HG03064 (cell line): ENCODE measurements at regions not wholly inside any gene's neighbourhood (a gene's known extent, or its start where the extent isn't known, plus 50 kb on each side); places are given as distances from the start of the nearest gene placed in this dataset.
"Not testable (repeated sequence)": the region's sequence is repeated elsewhere in the genome, so short reads cannot be mapped to it uniquely, and the experiment has no call there.

ENCODE experiments used
- ATAC-seq: cut with Tn5 transposase; IDR thresholded peaks from one replicate; pipeline ENCODE4 v1.9.1; 2021; ENCODE audit warnings: low read depth; ENCODE audit not compliant: unreplicated experiment

DNA sequence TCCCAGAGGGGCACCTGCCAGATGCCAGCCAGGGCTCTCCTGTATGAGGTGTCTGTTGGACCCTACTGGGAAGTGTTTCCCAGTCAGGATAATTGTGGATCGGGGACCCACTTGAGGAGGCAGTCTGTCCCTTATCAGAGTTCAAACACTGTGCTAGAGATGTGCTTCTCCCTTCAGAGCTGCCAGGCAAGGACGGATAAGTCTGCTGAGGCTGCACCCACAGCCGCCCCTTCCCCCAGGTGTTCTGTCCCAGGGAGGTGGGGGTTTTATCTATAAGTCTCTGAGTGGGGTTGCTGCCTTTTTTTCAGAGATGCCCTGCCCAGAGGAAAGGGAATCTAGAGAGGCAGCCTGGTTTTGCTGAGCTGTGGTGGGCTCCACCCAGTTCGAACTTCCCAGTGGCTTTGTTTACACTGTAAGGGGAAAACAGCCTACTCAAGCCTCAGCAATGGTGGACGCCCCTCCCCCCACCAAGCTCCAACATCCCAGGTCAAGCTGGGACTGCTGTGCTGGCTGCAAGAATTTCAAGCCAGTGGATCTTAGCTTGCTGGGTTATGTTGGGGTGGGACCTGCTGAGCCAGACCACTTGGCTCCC, 324.0 kb upstream of the SETBP1 start:
- ATAC-seq = no peak

DNA sequence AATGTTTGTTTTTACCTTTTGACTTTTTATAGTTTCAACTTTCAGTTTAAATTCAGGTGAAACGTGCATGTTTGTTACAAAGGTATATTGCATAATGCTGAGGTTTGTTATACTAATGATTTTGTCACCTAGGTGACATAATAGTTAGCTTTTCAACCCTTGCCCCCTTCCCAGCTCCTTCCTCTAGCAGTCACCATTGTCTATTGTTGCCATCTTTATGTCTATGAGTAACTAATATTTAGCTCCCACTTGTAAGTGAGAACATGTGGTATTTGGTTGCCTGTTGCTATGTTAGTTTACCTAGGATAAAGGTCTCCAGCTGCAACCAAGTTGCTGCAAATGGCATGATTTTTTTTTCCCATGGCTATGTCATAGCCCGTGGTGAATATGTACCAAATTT, 322.3 kb upstream of the SETBP1 start:
- no peak for ATAC-seq

DNA sequence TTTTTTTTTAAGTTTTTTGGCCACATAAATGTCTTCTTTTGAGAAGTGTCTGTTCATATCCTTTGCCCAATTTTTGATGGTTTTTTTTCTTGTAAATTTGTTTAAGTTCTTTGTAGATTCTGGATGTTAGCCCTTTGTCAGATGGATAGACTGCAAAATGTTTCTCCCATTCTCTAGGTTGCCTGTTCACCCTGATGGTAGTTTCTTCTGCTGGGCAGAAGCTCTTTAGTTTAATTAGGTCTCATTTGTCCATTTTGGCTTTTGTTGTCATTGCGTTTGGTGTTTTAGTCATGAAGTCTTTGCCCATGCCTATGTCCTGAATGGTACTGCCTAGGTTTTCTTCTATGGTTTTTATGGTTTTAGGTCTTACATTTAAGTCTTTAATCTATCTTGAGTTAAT, 320.9 kb upstream of the SETBP1 start:
- ATAC-seq = not testable (repeated sequence)

DNA sequence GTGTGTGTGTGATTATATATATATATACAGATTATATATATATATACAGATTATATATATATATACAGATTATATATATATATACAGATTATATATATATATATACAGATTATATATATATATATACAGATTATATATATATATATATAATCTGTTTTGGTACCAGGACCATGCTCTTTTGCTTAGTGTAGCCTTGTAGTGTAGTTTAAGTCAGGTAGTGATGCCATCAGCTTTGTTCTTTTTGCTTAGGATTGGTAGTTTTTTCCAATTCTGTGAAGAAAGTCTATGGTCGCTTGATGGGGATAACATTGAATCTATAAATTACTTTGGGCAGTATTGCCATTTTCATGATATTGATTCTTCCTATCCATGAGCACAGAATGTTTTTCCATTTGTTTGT, 318.5 kb upstream of the SETBP1 start:
- not testable (repeated sequence) for ATAC-seq

DNA sequence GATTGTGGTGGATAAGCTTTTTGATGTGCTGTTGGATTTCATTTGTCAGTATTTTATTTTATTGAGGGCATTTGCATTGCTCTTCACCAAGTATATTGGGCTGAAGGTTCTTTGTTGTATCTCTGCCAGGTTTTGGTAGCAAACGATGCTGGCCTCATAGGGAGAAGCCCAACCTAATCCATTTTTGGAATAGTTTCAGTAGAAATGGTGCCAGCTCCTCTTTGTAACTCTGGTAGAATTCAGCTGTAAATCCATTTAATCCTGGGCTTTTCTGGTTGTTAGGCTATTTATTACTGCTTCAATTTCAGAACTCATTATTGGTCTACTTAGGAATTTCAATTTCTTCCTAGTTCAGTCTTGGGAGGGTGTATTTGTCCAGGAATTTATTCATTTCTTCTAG, 309.8 kb upstream of the SETBP1 start:
- no peak for ATAC-seq

DNA sequence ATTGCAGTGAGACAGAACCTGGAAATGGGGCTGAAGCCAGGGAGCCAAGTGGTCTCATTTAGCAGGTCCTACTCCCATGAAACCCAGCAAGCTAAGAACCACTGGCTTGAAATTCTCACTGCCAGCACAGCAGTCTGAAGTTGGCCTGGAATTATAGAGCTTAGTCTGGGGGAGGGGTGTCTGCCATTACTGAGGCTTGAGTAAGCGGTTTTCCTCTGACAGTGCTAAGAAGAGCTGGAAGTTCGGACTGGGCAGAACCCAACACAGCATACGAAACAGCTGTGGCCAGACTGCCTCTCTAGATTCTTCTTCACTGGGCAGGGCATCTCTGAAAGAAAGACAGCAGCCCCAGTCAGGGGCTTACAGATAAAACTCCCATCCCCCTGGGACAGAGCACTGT, 305.7 kb upstream of the SETBP1 start:
- ATAC-seq = no peak

DNA sequence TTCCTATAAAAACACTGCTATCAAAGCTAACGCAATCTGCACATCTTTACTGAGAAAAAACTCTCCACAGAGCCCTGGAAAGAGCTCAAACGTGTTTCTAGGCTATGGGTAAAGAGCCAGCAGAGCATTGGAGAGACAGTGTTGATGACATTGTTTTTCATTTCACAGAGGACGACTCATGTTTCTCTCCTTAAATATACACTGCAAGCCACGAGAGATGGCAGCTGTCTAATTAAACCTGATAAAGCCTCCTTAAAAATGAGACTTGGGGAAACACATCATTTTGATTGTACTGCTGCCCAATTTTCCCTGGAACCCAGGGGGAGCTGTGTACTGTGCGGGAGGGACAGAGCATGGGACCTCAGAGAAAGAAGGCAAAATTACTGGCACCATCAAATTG, 294.3 kb upstream of the SETBP1 start:
- ATAC-seq = no peak

DNA sequence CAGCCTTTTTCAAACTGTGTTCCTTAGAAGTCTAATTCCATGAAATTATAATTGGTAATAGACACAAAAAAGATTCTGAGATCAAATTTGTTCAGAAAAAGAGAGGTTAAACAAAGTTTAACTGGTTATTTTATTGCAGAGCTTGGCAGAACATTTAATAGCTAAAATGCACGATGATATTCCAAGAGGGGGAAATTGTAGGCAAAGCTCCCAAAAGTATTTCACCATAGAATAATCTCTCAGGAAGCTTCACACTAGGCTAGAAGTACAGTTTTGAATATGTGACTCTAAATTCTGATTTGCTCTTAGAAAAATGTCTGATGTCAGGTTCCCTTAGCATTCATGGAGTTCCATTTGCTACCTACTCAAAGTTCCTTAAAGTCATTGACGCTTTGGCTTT, 292.4 kb upstream of the SETBP1 start:
- no peak for ATAC-seq

DNA sequence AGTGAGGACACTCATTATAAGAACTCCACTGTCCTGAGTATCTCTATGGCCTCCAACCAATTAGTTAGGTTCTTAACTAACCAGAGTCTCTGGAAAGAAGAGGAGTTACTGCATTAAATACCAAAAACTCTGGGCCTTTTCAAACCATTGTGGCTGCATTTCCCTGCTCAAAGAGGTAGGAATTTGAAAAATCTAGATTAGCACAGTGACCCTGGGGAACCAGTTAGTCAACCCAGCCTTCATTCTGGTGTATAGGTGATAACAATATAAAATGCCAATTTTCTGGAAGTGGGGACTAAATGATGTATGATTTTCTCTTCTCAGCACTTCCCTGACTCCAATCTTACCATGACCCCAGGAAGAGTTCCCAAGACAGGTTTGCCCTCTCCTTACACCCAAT, 287.8 kb upstream of the SETBP1 start:
- no peak for ATAC-seq

DNA sequence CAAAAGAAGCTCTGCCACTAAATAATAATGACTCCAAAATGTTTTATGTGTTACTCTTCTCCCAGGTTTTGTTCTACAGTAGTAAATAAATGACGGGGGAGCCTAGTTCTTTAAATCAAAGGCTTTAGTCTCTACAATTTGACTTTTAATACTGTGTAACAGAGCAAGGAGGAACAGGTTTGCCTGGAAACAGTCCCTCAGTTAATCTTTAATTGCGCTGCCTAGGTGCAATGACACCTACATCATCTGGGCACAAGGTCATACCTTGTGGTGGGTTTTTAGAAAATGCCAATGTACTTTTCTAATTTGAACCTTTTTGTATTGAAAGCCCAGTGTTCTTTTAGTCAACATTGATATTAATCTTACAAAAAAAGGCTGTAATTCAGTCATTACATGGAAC, 287.3 kb upstream of the SETBP1 start:
- ATAC-seq = no peak

DNA sequence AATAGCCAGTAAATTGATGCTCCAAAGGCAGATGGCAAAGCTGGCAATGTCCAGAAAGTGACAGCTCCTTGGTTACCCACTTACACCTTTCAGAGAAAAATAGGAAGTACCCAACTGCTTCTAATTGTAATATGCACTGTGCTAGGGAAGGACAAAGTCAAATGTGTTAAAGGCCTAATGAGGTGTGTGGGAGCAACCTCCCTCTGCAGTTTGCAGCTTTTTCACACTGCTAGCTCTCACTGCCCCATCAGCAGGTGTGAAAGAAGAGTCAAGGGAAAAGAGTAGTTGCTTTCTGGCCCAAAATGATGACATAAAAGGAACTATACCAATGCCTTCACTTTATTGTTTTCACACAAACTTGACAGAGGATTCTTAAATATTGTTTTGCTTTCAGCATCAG, 284.1 kb upstream of the SETBP1 start:
- no peak for ATAC-seq

DNA sequence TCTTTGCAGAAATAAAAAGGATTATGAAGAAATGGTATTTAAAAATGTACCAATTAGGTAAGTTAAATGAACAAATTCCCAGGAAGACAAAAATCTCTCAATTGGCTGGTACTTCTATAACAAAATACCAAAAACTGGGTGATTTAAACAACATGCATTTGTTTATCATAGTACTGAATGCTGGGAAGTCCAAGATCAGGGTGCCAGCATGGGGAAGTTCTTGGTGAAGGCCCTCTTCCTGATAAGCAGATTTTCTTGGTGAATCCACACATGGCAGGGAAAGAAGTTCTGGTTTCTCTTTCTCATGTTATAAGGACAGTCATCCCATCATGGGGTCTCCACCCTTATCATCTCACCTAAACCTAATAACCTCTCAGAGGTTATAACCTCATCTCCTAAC, 271.6 kb upstream of the SETBP1 start:
- ATAC-seq = no peak

DNA sequence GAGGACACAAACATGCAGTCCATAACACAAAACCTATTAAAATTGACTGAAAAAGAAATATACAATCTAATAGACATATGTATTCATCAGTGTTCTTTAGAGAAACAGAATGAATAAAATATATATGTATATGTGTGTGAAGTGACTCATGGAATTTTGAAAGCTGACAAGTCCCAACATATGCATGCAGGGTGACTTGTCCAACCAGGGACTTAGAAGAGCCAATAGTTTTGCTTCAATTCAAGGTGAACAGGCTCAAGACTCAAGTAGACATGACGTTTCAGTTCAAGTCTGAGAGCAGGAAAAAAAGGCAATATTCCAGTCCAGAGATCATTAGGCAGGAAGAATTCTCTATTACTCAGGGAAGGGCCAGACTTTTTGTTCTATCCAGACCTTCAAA, 271.2 kb upstream of the SETBP1 start:
- ATAC-seq = no peak

DNA sequence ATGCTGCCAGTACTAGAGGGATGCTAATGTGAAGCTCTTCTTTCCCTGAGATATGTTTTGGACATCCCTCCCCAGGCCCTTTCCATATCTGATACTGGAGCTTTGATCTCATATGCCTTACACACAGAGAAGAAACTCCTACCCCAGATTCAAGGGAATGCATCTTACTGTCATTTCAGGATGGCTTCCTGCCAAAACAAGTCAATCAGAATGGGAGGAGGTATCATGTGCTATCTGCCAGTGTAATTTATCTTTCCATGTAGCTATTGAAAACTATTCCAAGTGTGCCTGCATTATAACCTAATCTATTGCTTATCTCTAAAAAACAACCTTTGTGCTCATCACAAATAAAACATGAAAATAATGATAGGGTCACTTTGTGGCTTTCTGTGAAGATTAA, 269.9 kb upstream of the SETBP1 start:
- ATAC-seq = no peak

DNA sequence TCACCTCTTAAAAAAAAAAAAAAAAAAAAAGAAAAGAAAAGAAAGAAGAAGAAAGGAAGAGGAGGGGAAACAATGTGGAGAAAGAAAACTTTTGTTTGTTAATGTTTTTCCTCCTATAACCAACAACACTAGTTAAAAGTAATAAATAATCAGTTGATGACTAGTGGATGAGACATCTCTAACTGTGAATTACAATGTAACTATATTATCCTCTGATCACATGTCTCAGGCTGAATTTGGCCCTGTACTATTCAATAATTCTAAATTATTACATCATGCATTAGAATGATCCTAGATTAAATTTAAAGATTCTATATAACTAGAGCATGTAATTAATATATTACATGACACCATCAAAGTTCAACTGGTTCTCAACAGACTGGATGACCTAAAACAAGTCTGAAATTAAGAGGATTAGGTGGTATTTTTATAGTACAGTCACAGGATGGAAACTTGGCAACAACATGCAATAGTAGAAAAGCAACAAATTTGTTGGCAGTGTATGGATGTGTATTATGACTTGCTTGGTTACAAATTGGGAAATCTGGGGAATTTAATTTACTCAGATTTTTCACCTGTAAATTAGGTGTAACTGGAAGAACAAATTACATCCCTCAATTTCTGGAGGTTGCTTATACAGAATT, 269.3 kb upstream of the SETBP1 start:
- no peak for ATAC-seq

DNA sequence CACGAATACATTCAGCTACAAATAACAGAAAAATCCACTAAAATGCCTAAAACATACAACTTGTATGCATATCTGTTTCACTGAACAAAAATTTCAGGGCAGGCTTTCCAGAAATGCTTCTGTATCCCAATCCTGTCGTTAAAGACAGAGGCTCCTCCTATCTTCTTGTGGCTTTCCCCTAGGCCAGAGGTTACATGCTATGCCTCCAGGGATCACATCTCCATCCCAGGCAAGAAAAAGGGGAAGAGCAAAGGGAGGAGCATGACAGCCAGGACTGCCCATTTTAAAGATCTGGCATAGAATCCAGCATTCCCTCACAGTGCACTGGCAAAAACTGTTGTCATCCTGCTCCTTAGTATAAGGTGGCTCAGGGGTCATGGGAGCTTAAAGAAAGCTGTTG, 268.7 kb upstream of the SETBP1 start:
- no peak for ATAC-seq

DNA sequence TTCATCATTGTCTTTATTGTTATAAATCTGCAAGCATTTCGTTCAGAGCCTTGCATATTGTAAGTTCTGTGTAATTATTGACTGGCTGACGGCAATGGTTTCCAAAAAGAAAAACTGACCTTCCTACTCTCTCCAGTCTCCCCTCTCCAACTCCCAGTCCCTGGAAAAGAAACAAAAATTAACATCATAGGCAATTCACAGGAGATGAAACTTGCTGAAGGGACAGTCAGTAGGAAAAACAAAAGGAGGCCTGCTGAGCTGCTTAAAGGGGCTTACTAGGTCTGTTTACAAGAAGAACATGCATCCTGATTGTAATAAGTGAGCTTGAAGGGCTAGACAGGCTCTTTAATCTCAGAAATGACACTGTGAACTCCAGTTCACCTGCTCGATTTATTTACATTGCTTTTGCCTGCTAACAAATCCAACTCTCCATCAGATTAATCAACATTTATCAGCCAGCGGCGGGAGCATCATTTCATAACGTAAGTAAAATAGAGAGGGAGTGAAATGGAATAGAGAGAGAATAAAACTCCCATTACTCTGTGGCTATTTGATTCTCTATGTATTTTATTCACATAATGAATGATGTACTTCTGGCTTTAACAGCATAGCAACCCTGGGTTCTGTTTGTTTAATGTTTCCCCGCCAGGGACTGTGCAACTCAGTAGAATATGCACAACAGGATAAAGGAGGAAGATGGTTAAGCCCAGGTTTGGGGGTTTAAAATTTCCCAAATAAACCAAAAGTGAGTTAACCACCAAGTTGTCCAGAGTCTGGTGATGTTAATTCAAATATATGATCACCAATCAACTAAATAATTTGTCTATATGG, 256.7 kb upstream of the SETBP1 start:
- no peak for ATAC-seq

DNA sequence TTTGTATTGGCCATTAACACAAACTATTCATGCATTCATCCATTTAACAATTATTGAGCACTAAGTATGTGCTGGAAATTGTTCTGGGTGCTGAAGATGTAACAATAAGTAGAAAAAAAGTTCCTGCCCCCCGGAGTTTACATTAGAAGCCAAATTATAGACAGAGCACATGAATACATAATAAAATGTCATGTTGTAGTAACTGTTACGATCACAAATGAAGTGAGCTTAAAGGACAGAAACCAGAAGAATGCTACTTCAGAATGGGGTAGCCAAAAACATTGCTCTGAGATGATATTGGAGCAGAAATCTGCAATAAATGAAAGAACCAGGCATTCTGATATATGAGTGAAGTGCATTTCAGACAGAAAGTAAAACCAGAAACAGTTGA, 256.0 kb upstream of the SETBP1 start:
- ATAC-seq = no peak

DNA sequence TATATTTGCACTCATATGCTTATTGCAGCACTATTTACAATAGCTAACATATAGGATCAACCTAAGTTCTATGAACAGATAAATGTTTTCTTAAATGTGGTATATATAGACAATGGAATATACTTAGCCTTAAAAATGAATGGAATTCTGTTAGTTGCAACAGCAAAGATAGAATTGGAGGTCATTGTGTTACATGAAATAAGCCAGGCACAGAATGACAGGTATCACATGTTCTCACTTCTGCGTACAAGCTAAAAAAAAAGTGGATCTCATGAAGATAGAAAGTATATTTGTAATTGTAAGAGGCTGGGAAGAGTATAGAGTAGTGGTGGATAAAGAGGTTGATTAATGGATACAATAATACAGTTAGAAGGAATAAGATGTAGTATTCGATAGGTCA, 255.5 kb upstream of the SETBP1 start:
- no peak for ATAC-seq

DNA sequence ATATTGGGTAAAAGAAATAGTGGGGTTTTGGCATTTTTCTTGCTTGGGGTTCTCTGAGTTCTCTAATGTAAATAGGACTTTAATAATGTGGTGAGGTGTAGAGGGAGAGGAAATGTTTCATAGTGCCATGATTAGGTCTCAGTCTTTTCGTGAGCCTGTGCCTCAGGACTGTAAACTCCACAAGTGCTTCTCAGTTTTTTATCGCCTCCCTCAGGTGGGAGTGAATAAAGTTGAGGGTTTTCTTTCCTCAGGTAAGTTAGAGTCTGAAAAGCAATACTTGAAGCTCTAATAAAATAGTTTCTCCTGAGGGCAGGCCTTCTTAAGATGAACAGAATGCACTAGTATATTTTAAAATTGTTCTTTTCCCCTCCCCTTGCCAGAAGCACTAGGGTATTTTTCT, 243.1 kb upstream of the SETBP1 start:
- no peak for ATAC-seq

DNA sequence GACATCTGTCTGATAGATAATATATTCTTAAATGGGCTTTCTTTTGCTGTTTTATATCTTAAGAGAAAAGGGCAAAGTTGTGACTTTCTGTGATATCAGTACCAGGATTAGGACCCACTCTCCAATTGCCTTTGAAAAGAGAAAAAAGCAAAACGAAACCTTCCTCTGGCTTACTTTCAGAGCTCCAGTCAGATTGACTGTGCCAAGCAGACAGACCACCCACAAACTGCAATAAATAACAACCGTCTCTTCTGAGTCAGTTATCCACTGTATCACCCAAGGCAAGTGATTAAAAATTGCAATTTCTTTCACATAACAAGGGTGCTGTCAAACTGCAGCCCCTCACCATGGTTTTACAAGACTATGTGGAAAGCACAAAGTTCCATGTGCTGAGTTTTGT, 230.5 kb upstream of the SETBP1 start:
- ATAC-seq = no peak

DNA sequence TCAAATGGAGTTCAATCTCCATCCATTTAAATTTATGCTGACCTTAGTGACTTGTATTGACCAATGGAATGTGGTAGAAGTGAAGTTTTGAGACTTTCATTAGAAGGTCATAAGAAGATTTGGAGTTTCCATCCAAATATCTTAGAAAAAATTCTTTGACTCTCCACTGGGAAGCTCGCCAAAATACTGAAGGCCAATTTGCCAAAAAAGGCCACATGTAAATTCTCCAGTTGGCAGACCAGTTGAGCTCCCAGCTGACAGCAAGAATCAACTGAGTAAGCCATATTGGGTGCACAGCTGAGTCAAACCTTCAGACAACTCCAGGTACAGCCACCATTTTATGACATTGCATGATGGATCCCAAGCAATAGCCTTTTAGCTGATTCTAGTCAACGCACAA, 228.3 kb upstream of the SETBP1 start:
- ATAC-seq = no peak
